HG03135 (cell line): ENCODE measurements at regions not wholly inside any gene's neighbourhood (a gene's known extent, or its start where the extent isn't known, plus 50 kb on each side); places are given as distances from the start of the nearest gene placed in this dataset.
"Not testable (repeated sequence)": the region's sequence is repeated elsewhere in the genome, so short reads cannot be mapped to it uniquely, and the experiment has no call there.

Experiments
- ATAC-seq: cut with Tn5 transposase; IDR thresholded peaks from one replicate; pipeline ENCODE4 v1.9.1; 2021; ENCODE audit warnings: mild to moderate bottlenecking, moderate library complexity; ENCODE audit not compliant: unreplicated experiment

DNA sequence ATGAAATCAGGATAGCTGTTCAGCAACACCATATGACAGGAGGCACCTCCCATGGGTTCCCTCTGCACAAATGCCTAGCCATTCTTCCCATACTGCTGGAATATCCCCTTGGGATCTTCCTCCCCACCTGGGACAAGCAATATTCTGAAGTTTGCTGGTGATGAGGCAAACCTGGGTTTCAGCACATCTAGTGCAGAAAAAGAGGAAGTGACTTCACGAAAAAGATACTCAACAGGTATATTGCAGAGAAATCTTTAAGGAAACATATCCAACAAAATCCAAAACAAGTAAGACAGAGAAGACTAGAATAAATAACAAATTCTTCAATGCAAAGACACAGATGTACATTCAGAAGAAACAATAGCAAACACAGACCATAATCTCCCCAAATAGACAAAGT, 1497.0 kb downstream of the PCDH9 start:
- no peak for ATAC-seq

DNA sequence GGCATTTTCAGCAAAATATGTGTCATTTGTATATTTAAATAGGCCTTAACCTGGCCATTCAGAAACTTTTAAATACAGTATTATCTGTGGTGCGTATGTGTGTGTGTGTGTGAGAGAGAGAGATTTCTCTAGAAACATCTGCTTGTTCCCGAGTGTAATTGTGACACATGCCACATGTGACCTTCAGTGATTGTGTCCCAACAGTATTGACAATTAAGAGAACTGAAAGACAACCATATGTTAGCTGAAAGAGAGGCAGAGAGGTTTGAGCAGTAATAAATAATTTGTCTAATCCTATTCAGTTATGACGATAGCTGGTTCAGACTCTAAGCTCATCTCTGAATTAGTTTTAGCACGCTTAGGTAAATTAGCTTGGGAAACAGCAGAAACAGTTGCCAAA, 1503.1 kb downstream of the PCDH9 start:
- no peak for ATAC-seq

DNA sequence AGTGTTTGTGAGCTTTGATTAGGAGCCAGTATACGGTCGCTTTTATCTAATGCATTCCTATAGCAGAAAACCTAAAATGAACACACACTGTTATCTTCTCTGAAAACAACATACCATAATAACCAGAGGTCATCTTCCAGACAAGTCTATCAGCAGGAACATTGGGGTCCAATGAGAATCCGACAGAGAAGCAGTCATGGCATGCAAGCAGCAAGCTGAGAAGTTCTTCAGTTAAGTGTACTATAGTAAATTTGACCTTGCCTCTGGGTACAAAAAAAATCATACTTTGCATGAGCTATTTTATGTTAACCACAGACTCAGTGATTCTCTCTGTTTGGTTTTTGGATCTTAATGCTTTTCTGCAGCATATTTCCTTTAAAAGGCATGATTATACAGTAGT, 1505.1 kb downstream of the PCDH9 start:
- ATAC-seq = no peak

DNA sequence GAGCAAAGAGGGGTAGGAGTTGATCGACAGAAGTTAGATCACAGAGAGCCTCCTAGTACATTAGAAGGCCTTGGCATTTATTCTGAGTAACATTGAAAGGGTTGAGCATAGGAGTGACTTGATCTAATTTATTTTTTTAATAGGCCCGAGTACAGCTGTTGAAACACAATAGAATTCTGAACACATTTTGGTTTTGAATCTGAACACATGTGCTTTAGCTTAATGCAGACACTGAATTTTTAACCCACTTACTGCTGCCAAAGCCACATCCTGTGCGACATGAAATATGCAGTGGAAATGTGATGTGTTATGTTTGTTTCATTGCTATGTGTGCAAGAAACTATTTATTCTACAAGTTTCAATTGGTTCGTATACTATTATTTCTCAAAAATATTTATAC, 1505.9 kb downstream of the PCDH9 start:
- no peak for ATAC-seq

DNA sequence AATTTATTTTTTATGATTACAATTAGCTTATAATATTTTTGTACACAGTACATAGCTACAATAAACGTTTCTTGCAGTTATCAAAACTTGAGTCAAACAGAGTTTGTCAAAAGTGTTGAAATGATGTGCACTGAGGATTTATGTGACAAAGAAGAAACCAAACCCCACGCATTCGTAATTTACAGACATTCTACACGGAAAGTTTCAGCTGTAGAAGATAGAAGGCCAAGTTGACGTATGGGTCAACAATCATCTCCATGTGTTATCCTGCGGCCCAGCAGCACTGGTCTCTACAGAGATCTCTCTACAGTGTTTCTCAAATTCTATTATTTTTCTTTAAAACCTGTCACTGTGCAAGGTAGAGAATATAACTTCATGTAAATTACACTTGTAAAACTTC, 1507.6 kb downstream of the PCDH9 start:
- no peak for ATAC-seq

DNA sequence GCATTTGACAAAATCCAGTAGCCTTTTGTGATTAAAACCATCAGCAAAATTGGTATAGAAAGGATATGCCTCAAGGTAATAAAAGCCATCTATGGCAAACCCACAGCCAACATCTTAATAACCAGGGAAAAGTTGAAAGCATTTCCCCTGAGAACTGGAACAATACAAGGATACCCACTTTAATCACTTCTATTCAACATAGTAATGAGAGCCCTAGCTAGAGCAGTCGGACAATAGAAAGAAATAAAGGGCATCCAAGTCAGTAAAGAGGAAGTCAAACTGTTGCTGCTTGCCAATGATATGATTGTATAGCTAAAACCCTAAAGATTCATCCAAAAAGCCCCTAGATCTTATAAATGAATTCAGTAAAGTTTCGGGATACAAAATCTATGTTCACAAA, 1510.3 kb downstream of the PCDH9 start:
- no peak for ATAC-seq

DNA sequence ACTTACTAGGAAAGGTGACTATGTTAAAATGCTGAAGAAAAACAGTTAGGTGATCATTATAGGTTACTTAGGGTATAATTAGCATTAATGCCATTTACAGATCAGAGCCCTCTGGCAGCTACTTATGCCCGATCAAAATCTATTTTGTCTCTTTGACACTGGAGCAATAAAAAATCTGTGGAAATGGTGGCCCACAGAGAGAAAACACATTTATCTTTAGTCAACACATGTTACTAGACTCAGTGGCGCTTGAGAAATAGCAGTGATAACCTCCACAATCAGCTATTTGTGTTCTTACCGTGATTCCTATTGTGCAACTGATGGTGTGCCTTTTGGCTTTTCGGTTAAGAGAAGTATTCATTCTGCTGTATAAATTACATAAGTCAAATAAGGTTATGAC, 1519.6 kb downstream of the PCDH9 start:
- ATAC-seq = no peak

DNA sequence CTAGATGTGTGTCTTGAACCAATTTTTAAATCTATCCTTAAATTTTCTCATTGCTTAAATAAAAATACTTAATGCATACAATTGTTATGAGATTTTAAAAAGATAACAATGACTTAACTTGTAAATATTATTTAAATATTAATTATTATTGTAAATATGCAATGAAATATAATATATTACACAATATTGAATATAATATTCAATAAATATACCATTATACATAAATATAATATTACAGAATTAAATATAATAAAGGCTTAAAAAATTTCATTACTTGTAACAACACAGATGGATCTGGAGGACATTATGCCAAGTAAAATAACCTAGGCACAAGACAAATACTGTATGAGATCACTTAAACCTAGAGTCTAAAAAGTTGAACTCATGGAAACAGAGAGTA, 1532.3 kb downstream of the PCDH9 start:
- no peak for ATAC-seq

DNA sequence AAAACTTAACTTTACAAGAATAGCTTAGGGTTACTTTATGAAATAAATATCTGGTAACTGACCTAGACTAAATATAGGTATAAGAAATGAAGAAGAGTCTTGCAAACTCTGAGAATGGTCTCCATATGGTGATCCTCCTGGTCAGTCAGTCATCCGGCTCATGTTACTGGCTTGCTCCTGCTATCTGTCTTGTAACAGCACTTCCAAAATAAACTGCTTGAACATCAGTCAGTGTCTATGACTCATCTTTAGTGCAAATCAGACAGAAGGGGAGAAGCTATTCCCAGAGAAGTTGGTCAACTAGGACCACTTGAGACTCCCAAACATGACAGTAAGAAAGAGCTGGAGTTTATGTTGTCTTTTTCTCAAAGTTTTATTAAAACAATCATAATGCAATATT, 1550.9 kb downstream of the PCDH9 start:
- no peak for ATAC-seq

DNA sequence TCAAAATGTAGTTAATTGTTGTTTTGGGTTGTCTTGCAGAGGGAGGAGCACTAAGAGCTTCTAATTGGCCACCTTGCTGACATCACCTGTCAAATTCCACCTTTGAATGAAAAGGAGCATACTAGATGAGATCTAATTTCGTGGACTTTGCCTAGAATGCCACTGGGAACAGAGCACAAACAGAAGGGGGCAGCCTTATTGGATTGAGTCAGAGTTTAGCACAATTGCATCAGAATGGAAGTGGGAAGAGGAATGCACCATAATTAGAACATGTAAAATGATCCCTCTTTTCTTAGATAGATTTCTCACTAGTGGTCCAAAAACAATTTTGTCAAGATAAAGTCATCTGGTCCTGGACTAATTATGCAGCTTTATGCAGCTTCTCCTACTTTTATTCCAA, 1552.2 kb downstream of the PCDH9 start:
- no peak for ATAC-seq

DNA sequence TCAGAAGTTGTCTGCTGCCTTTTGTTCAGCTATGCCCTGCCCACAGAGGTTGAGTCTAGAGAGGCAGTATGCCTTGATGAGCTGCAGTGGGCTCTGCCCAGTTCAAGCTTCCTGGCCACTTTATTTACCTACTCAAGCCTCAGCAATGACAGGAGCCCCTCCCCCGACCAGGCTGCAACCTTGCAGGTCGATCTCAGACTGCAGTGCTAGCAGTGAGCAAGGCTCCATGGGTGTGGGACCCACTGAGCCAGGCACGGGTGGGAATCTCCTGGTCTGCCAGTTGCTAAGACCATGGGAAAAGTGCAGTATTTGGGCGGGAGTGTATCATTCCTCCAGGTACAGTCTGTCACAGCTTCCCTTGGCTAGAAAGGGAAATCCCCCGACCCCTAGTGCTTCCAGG, 1554.8 kb downstream of the PCDH9 start:
- ATAC-seq = not testable (repeated sequence)

DNA sequence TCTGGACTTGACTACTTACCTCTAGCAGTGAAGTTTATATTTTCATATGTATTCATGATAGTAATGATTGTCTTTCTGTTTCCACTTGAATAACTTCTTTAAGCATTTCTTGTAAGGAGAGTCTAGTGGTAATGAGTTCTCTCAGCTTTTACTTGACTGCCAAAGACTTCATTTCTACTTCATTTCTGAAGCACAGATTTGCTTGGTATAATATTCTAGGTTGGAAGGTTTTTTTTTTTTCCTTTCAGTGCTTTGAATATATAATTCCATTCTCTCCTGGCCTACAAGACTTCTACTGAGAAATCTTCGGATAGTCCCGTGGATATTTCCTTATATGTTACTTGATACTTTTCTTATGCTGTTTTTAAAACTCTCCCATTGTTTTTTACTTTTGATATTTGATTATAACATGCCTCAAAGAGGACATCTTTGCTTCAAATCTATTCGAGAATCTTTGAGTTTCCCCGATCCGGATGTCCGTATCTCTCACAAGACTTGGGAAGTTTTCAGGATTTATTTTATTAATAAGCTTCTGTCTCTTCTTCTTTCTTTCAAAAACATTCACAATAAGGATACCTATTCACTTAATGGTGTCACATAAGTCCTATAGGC, 1560.0 kb downstream of the PCDH9 start:
- ATAC-seq = no peak

DNA sequence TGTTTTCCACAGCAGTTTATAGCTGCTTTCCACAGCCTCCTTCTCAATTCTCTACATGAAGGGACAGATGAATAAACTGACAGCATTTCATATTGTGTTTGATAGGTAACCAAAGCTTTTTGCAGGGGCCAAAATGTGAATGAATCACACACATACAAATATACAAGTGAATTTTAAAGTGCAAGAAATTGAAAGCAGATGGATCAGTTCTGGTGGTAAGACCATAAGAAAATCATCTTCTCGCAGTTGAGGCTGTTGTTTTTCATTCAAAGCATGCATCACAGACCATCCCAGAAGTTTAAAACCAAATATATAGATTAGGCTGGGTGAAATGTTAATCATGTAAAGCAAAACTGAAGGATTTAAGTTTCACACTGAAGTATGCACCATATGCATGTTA, 1569.4 kb downstream of the PCDH9 start:
- ATAC-seq = no peak

DNA sequence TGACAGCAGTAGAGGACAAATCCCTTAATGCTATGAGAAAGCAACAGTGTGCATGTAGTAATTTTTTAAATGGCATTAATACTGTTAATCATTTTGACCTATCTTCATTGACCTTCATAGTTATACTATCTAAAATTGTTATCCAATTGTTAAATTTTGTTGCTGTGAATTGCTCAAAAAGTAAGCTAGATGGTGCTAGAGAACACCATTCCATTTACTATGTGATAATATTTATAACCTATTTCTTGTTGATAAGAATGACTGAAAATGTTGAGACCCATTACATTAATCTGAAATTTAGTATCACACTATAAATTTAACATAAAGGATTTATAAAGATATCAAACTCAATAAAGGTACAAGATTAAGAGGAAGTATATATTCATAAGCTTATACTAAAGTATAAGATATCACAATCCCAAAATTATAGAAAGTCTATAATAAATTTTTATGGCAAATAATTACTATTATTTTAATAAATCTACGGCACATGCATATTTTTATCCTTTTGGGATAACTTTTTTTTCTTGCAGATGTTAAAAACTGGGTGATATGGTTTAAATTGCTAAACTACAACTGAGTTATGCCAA, 1573.3 kb downstream of the PCDH9 start:
- ATAC-seq = no peak

DNA sequence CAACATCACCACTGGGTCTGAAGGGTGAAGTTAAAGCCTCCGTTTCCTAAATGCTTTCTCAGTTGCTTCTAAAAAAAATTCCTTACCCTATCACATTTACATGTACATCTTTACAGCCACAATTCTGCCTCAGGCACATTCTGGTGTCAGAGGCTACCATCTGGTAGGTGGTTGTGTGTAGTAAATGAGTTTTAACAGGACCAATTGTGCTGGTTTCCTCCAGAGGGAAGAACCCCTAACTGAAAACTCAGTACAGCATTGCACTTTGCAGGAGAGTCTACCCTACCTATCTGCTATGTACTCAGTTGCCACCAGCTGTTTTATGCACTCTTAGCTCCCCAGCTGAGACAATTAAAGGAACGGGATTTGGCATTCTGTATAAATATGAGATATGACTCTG, 1576.5 kb downstream of the PCDH9 start:
- no peak for ATAC-seq

DNA sequence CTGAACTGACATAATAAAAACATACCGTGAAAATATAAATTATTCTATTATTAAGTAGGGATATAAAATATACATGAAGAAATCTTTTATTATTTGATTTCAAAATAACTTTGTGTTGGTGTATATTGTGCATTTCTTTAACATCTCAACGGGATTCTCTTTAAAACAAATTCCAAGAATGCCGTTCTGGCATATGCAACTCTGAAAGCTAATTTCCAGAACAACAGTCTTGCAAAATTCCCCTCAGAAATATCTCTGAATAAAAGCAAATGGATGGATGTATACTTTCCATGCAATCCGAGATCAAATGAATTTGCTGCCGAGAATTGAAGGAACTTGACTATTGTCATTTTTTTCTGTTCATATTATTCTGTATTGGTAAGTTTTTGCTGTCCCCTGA, 1579.8 kb downstream of the PCDH9 start:
- no peak for ATAC-seq

DNA sequence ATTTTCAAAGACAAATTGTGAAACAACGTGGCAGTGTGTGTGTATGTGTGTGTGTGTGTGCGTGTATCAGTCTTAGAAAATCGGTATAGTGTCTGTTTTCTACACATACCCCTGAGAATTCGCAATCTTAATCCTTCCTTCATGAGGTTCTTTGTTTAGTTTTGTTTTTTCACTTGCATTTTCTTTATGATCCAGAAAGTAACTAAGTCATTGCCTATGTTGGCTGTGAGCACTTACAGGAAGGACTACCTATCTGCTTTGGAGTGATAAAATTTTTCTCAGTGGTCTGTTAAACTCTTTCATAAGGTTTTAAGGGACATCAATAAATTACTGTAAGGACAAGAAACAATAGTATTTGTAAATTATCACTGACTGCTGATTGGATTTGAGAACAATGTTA, 1587.1 kb downstream of the PCDH9 start:
- ATAC-seq = no peak

DNA sequence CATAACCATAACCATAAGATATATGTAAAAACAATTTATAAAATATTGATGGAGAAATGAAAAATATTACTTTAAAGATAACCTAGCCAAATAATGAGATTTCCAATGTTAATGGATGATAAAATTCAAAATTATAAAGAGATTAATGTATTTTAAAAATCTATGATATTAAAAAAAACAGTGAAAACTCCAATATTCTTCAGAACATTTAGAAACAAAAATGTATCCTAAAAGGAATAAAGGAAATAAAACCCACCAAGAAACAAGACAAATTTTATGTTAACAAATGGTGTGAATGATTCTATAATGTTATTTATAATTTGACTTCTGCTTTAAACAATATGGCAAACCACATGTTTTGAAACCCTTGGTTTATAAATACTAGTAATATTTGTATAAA, 1587.8 kb downstream of the PCDH9 start:
- no peak for ATAC-seq

DNA sequence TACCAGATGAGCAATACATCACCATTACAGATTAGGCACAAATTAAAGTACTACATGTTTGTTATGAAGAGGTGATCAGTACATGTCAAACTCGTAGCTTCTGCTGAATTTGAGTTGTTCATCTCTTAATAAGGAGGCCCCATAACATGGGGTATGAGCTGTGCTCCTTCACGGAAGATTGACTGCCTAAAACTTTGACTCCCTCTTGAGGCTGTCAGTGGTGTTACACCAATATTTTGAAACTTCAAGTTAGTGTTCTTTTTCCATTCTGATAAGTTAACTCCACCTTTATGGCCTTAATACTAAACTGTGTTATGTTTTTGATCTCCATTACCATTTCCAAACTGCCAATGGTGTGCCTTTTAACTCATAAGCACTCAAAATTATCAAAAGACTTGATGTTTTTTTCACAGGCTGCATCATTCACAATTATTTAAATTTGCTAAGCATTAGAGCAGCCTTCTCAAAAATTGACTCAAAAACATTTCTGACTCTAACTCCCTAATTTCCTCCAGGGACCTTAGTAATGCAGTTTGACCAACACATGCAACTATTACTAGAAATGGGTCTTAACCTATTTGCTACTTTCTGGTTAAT, 1591.5 kb downstream of the PCDH9 start:
- ATAC-seq = peak; percentile 91

DNA sequence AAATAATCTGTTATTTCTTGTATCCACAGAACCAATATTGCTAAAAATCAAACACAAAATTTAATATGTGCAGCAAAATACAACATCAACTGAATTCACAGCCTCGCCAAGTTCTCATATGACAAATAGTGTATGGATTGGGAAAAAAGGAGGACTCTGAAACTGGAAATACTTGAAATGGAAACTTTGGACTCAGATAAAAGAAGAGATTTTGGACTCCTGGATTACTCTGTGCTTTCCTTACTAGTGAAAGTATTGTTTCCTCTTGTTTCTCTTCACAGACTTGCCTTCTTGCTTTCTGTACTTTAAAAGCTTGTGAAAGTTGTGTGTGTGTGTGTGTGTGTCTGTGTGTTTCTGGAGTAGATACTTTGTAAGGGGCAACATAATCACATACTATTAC, 1596.3 kb downstream of the PCDH9 start:
- ATAC-seq = no peak

DNA sequence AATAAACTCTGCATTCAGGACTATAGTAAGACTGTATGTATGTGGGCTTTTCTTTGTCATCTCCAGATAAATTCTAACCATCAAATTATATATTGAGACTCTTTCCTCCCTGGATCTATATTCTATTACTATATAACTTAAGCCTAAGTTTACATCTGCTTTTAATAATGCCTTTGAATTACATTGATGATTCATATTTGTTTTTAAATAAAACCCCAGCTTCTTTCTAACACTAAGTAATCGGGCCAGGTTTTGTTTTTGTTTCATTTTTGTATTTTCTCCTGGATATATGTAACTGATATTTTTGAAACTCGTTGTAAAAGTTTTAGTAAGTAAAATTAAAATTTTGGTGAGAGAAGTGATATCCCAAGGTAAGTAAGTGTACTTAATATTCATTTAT, 1599.1 kb downstream of the PCDH9 start:
- ATAC-seq = no peak

DNA sequence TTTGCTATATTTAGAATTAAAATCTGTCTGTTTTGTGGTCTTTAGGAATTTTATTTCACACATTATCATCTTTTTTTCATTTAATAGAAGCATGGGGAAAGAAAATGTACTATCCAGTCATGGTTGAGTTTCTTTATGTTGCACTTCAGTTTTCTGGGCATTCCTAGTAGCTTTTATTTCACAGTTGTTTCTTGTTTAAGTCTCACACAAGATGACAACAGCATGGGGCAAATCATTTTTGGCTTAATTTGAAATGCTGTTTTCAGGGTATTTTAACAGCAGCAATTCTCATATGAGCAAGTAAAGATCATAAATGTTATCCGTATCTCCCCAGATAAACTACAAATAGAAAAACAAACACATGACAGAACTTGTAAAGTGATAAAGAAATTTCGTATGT, 1600.2 kb downstream of the PCDH9 start:
- ATAC-seq = no peak

DNA sequence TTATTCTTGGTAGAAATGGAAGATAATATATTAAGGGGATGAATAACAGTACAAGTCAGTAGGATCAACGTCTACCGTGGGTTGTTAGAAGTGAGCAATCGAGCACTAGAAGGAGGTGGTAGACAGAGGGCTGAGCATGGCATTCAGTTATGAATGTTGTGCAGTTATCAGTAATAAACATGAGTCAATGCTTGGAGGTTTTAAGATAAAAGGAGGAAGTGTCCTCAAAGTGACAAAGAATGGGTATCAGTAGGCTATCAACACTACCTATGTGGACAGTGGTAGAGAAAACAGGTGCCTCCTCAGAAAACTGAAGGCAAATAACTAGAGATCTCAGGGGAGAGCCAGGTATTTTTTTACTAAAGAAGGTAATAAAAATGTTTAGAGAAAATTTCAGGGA, 1607.0 kb downstream of the PCDH9 start:
- ATAC-seq = no peak
